NCI-H1048 (cell line): ENCODE measurements at regions not wholly inside any gene's neighbourhood (a gene's known extent, or its start where the extent isn't known, plus 50 kb on each side); places are given as distances from the start of the nearest gene placed in this dataset.
"Not testable (repeated sequence)": the region's sequence is repeated elsewhere in the genome, so short reads cannot be mapped to it uniquely, and the experiment has no call there.

Source experiments
- DNase-seq: peaks from one replicate; lab custom pipeline; 2025; lab: John Stamatoyannopoulos, UW

DNA sequence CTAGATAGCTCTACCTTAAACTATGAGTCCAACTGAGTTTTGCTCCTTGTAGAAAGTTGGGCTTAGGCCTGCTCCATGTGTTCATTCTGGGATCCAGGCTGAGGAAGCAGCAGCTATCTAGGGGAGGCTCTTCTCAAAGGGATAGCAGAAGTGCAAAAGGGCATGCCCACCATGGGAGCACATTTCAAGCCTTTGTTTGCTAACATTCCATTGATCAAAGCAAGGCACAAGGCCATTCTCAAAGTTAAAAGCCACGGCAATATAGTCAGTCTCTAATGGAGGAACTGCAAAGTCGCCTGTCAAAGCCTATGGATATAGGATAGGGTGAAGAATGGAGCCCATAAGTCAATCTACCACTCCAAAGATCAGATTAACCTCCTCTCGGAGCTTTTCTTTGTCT, 488.1 kb upstream of the ARX start:
- DNase-seq: no peak

DNA sequence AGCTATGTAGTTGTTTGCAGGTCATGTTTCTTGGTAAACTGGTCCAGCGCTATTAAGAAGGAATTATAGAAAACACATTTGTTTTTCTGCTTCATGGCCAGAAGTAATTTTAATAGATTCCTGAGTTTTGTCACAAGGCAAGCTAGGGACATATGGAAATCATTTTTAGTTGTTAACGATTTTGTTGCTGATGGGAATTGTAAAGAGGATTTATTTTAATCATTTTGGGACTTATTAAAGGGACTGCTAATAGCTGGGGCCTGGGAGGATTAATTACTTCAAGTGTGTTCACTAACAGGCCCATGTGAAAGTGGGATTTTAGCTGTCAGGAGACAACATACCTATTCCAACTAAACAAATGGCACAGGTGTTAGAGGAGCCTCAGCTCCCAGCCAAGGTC, 492.0 kb upstream of the ARX start:
- no peak for DNase-seq

DNA sequence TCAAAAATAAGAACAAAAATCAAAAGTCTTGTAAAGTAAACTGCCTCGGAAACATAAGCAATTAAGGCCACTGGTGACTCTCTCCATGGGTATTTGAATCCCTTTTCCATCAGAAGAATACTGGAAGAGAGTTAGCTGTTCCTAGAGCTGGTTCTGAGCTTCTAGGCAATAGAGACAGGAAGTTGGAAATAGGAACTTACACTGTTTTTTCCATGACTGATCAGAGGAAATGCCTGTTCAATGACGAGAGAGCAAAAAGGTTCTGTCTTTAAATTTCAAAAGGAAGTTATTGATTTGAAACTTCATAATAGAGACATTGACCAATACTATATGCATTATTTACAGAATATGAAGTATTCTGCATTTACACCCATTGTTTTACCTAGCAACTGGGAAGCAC, 503.5 kb upstream of the ARX start:
- no peak for DNase-seq

DNA sequence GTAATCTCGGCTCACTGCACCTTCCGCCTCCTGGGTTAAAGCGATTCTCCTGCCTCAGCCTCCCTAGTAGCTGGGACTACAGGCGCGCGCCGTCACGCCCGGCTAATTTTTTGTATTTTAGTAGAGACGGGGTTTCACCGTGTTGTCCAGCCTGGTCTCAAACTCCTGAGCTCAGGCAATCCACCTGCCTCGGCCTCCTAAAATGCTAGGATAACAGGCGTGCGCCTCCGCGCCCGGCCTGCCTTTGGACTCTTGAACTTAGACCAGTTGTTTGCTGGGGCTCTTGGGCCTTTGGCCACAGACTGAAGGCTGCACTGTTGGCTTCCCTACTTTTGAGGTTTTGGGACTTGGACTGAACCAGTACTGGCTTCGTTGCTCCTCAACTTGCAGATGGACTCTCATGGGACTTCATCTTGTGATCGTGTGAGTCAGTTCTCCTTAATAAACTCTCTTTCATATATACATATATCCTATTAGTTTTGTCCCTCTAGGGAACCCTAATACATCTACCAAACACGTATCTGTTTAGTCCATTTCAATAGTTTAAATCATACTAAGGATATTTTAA, 506.8 kb upstream of the ARX start:
- not testable (repeated sequence) for DNase-seq

DNA sequence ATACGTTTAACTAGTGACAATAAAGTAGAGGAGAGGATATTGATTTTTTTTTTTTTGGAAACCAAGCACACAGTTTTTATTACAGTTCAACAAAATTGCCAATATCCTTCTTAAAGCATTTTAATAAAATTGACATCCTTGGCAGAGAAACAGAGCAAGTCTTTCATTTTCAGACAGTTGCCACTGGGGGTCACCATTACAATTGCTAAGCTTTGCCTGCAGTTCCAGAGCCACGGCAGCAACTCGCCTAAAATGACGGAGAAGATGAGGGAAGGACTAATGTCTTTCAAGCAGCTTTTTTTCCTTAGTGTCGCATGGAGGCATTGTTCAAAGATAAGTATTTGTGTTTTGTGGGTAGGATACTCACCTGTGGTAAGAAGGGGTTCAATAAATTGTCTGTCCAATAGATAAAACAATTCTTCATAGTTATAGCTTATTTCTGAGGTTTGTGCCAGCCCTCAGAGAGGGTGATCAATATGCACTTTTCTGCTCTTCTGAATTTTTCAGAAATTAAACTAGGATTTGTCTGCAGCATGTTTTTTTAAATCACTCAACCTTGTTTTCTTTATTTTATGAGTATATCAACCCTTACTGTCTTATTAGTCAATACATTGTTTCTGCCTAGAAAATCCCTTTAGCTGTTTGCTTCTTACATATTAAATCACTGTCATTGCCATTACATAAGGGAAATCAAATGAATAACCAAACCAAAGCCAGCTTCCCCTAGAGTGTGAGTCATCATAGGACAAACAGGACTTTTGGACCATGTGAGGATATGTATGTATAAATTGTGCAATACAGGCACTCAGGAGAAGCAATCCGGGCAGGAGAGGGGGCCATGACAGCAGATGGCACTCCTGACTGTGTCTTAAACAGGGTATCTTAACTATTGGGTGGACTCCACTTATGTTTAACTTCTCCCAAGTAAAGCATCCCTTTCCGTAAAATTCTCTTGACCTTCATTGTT, 508.1 kb upstream of the ARX start:
- no peak for DNase-seq

DNA sequence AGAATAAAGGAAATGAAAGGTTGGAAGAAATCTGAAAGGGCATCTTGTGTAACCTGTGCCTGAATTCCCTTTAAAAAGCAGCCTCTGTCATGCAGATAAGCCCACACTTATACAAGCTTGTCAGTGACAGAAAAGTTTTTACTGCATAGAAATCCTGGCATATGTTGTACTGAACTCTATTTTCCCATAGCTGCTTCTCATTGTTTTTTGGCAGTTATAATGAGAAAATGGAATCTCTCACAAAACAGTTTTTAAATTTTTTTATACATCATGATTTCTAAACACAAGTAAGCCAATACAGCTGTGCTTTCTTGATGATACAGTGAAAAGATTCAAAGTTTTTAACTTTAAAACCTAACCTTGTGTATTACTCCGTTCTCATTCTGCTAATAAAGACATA, 511.4 kb upstream of the ARX start:
- DNase-seq: no peak

DNA sequence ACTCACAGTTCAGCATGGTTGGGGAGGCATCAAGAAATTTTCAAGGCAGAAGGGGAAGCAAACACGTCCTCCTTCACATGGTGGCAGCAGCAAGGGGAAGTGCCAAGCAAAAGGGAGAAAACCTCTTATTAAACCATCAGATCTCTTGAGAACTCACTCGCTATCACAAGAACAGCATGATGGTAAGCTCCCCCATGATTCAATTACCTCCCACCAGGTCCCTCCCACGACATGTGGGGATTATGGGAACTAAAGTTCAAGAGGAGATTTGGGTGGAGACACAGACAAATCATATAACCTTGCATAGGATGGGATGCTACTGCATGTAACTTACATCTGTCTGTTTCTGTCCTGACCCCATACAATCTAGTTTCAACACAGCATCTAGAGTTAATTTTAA, 511.8 kb upstream of the ARX start:
- no peak for DNase-seq

DNA sequence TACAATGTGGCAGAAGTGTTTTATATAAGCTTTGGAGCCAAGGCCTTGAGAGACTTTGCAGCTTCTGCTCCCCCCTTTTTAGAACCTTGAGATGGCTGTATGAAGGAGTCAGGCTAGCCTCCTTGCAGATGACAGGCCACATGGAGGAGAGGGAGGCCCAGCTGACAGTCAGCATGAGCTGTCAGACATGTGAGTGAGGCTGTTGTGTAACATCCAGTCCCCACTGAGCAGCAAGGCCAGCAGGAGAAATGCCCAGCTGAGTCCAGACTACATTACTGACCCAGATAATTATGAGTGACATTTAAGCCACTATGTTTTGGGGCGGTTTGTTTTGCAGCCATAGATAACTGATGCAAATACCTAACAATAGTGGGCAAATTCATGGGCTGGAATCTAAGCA, 515.3 kb upstream of the ARX start:
- DNase-seq: no peak

DNA sequence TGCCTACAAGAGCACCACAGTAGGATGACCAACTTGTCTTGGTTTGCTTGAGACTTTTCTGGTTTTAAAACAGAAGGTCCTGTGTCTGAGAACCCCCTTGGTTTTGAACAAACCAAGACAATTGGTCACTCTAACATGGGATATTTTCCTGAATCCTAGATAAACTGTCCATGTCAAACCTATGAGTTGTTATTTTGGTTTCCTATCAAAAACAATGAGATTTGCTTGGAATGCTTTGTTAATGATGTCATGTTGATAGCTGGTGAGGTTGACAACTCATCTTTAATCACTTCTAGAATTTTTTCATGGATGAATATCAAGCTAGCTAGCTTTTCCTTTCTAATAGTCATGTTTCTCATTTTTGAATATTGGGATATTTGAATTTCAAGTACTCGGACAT, 518.3 kb upstream of the ARX start:
- no peak for DNase-seq

DNA sequence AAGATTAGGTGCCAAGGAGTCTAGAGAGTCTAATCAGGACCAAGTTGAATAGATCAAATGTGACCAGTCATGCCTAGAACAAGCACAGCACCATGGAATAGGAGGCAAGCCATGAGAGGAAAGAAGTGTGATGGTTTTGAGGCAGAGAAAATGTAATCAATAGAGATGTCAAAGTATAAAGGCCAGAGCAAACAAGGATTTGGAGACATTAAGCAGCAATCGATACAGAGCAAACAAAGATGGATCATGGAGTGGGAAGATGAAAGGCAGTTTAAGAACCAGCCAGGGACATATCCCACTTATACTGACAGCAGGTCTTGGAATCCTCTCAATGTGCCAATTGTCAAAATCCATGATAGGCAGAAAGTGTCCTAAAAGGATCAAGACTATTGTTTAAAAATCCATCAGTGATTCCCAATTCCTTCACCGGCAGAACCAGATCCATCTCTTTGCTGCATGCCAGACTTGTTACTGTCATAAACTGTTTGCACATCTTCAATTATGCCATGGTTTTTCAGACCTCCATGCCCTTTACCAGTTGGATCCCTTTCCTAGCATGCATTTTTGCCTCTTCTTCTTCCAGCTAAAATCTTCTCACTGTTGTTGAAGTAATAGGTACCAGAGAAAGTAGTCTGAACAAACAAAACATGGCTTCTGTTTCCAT, 520.7 kb upstream of the ARX start:
- no peak for DNase-seq

DNA sequence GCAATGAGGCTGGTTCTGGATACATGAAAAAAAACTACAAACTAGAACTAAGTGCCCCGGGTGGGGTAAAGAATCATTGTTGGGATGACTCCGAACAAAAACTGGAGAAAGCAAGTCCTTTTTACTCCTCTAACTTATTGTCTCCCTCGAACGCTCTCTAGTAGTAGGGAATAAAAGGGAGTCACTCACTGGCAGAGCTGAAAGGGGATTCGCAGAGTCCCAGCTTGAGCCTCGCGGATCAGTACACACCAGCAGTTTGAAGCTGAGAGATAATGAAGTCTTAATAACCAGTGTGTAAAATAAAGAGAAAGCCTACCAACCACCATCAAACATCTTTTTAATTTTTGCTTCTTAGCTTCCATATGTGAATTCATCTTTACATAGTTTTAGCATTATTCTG, 521.9 kb upstream of the ARX start:
- DNase-seq: no peak

DNA sequence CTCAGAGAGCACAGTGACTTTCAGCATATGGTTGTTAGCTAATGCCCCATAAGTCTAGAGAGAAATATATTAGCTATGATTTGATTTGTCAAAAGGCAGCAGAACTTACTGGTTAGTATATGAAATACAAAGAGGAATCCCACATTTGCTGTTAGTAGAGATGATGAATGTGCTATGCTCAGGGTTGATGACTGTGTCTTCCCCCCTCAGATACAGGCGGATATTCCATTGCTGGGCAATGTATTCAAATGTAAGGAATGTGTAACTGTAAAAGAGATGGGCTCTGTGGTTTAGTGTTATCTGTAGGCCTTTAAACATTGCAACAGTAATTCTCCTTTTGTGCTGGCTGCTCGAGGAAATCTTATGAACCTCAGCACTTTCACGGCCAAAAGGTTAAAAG, 528.9 kb upstream of the ARX start:
- DNase-seq: no peak

DNA sequence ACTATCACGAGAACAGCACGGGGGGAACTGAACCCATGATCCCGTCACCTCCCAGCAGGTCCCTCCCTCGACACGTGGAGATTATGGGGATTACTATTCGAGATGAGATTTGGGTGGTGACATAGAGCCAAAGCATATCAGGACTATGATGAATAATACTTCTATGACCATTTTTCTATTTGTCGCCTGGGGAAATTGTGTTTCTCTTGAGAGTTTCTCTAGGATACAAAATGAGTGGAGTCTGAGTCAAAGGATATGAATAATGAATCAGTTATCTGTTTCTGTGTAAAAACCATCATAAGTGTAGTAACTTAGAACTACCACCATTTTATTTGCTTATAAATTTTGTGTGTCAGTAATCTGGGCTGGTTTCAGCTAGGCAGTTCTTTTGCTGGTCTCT, 533.0 kb upstream of the ARX start:
- DNase-seq: no peak

DNA sequence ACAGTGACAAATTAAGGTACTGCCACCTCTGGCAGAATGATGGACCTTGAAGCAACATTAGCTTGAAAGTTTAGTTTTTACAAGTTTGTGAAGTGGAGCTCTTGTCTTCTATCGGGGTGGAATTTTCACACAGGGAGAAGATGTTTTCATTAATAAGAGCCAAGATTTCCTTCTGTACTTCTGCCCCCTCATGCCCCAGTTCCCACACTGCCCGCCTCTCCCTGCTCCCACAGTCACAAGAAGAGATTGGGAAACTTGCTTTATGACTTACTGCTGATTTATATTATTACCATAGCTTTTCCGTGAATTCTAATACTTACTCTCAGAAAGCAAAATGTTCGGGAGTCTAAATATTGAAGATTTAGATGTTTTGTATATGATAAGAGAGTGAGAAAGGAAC, 539.8 kb upstream of the ARX start:
- DNase-seq: no peak

DNA sequence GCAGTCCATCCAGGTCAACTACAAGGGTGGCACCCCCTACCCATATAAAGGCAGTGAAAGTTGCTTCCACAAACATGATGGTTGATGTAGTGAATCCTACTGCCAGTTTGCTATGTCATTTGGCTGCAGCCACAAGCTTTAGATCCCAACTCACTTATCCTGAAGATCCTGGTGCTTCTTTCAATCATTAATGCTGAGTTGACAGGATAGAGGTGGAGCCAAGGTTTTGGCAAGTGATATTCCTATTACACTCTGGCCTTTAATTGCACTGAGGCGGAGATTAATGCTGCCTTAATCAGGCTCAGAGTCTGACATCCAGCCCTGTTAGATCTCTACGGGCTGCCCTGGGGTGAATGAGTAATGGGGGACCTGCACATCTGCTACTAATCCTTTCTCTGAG, 542.4 kb upstream of the ARX start:
- no peak for DNase-seq

DNA sequence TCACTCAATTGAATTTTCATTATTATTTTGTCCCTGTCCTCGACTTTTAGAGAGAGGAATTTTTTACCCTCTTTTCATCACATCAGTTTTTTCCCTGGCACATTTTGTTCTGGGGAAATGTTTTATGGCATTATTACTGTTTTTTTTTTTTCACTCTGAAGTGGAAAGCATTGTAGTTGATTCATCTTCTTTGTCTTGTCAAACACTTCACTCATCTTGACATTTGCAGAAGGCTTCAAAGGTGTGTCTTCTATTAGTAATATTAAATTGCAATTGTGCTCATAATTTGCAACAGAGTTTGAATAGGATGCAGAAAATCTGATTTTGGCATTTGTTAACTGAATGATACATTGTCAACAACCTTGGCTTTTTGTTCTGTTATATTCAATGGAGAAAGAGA, 545.4 kb upstream of the ARX start:
- no peak for DNase-seq

DNA sequence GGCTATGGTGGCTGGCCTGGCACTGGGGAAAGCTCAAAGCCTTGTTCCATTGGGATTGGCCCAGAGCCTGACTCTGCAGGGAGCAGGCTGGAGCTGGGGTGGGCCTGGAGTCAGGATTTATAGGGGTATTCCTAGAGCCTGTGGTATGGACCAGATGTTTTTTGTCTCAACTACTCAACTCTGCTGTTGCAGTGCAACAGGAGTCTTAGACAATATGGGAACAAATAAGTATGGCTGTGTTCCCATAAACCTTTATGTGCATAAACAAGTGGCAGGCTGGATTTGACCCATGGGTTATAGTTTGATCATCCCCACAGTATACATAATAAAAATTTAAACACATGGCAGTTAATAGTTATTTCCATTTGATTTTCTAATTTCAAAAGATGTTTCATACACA, 557.9 kb upstream of the ARX start:
- no peak for DNase-seq

DNA sequence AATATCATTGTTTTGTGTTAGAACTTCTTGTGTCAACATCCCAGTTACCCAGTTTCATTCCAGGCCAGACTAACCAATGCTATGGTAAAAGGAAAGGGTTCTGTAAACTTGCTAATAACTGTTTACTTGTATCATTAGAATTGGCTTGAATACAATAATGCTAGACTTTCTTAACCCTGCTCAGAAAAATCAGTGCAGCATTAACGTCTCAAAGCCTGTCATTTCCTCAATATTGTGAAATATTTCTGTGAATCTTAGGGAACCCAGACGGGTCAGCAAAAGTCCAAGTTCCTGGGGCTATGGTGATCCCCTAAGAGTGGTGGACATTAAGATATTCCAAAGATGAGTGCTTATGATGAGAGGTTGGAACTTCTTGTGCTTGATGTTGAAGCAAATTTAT, 541.2 kb upstream of the MAGEB18 start:
- no peak for DNase-seq

DNA sequence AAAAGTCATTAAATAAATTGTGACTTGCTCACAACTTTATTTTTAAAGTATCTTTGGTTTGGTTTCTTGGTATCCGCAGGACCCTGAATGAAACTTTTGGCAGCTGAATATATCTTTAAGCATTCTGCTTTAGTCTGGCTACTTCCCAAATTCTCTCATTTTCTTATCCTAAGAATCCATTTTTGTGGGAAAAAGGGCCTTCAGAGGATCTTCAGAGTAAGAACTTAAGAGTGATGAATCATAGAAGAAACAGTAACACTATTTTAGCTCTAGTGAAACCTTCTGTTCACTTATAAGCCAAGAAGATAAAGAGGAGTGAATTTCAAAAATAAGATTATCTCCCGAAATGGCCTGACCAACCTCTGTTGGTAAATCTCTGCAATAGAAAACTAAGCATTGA, 540.6 kb upstream of the MAGEB18 start:
- no peak for DNase-seq

DNA sequence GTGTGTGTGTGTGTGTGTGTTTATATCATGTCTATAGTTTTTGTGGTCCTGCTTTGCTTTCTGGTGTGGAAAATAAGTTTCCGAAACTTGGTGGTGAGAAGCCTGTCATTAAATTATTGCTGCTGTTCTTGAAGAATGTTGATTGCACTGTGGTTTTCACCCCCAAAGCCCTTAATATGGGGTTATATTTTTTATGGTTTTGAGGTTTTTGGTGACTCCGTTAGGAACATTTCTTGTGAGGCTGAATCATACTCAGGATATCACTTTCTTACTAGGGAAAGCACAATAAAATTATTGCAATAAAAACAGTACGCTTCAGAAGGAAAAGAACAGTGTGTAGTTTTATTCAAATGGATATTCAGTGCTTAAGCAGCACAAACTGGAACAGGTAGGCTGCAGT, 539.1 kb upstream of the MAGEB18 start:
- no peak for DNase-seq

DNA sequence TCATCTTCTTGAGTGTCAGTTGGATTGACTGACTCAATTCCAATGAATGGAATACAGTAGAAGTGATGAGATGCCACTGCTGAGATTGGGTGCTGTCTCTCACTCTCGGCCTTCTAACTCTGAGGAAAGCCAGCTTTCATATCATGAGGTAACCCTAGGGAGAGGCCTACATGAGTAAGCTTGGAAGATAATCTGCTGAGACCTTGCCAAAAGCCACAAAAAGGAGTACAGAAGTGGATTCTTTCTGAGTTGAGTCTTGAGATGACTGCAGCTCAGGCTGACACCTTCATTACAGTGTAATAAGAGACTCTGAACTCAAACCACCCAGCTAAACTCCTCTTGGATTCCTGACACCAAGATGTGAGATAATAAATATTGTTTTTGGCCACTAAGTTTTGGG, 537.4 kb upstream of the MAGEB18 start:
- DNase-seq: no peak

DNA sequence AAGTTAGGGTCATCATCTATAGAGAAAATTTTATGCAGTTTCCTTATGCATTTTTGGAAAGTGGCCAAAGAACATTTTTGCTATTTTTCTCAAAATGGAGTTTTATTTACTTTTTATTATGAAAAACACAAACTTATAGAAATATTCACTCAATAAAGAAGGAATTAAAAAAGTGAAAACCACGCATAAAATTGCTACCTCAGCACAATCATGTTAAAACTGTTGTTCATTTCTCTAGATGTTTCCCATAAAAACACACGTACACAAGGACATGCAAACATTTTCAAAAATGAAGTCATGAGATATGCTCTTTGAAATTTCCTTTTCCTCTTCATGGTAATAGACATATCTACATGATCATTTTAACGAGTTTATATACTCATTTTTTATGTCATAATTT, 536.8 kb upstream of the MAGEB18 start:
- DNase-seq: no peak

DNA sequence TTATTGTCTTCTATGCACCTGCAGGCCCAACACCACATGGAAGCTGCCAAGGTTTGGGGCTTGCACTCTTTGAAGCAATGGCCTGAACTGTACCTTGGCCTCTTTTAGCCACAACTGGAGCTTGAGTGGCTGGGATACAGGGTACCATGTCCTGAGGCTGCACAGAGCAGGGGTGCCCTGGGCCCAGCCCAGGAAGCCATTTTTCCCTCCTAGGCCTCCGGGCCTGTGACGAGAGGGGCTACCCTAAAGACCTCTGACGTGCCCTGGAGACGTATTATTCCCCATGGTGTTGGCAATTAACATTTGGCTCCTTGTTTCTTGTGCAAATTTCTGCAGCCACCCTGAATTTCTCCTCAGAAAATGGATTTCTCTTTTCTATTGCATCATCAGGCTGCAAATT, 519.9 kb upstream of the MAGEB18 start:
- DNase-seq: no peak
